SK-N-MC (cell line): ENCODE measurements at regions not wholly inside any gene's neighbourhood (a gene's known extent, or its start where the extent isn't known, plus 50 kb on each side); places are given as distances from the start of the nearest gene placed in this dataset.

Source experiments
- DNase-seq: peaks from one replicate; pipeline ENCODE4 v3.0.0-alpha.2; 2011; ENCODE audit warnings: low read depth, low spot score
- H3K27ac ChIP-seq: fragments of 200-600 bp; sonication (generic); 2 replicates; pipeline ENCODE4 v1.5.1; 2016; ENCODE audit warnings: mixed run types
- H3K36me3 ChIP-seq: fragments of 200-600 bp; sonication (generic); 2 replicates; pipeline ENCODE4 v1.6.1; 2017; ENCODE audit warnings: antibody characterized with exemption, low read length, mixed read lengths; ENCODE audit not compliant: insufficient read depth
- H3K4me3 ChIP-seq: fragments of 200-600 bp; sonication (generic); 2 replicates; pipeline ENCODE4 v1.5.1; 2016
- H3K9ac ChIP-seq: fragments of 200-600 bp; sonication (generic); 2 replicates; pipeline ENCODE4 v1.8.0; 2017; ENCODE audit warnings: mixed run types, mixed read lengths; ENCODE audit not compliant: insufficient read length
- H3K9me3 ChIP-seq: fragments of 200-600 bp; sonication (generic); 2 replicates; pipeline ENCODE4 v1.6.1; 2017; ENCODE audit warnings: low read depth, mild to moderate bottlenecking, antibody characterized with exemption, low read length, moderate library complexity, mixed read lengths
- EZH2 ChIP-seq: fragments of 200-600 bp; sonication (generic); IDR thresholded peaks from one replicate; pipeline ENCODE4 v1.6.1; 2017; ENCODE audit warnings: antibody characterized with exemption
- FOXP2 ChIP-seq: optimal IDR thresholded peaks from 2 replicates; pipeline ENCODE3; 2011; ENCODE audit warnings: mild to moderate bottlenecking, moderate library complexity; ENCODE audit not compliant: insufficient read depth; ENCODE audit errors: extremely low read length, control extremely low read depth
- POLR2AphosphoS5 ChIP-seq: IDR thresholded peaks from 2 replicates; pipeline ENCODE4 v1.6.1; 2012; ENCODE audit warnings: mild to moderate bottlenecking, low read depth, low read length, borderline replicate concordance

DNA sequence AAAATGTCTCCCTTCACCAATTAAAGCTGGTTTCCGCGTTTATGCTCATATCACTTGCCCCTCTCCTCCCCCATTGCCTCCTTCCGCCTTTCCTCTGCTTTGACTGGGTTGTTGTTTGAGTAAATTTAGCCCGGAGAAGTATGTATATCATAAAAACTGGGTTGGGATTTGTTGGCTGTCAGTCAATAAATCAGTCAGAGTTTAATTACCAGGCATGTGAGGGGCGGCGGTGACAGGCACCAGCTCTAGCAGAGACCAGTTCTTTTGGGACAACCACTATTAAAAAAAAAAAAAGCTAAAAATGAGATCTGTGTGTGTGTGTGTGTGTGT, 382.4 kb upstream of the SMIM21 start:
- Histone ChIP-seq H3K9ac (no peak overlapping the region), H3K9me3 (no peaks in the 10 kb centered on the region), H3K36me3 (no peaks in the 10 kb centered on the region), H3K27ac (no peak overlapping the region), H3K4me3 (no peak overlapping the region)
- TF ChIP-seq POLR2AphosphoS5 (no peak), EZH2 (no peak), FOXP2 (no peak)
- no peak for DNase-seq

DNA sequence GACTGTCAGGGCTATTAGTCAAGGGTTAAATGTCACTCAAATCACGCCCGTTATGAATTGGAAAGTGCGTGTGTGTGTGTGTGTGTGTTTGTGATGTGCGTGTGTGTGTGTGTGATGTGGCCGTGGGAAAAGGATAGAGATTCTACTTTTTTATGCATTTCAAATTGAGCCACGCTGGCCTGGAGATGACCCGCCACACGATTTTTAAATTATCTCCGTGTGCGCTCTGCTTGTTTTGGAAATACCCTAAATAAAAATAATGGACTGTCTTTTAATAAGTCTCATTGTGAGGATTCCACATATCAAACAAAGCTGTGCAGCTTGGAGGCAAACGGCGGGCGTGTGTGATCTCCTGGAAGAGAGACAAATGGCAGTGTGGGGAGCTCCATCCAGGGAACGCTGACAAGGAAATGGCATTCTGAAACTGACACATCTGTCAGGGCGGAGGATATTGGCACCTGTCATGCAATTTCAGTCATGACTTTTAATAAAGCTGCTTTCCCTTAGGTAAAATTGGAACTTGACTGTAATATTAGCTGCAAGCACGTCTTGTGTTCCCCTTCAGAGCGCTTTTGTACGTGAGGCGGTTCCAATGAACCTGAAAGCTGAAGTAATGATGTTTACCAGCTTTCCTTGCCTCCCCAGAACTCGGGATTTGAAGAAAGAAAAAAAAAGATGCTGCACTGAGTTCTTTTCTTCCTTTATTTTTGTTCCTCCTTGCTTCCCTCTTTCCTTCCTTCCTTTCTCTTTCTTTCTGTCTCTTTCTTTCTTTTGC, 381.8 kb upstream of the SMIM21 start:
- no peak for DNase-seq
- H3K9ac ChIP-seq = no peak overlapping the region
- H3K36me3 ChIP-seq = no peaks in the 10 kb centered on the region
- H3K9me3 ChIP-seq = no peaks in the 10 kb centered on the region
- H3K27ac ChIP-seq = no peak overlapping the region
- no peak overlapping the region for H3K4me3 ChIP-seq
- TF ChIP-seq POLR2AphosphoS5 (no peak), FOXP2 (no peak)

DNA sequence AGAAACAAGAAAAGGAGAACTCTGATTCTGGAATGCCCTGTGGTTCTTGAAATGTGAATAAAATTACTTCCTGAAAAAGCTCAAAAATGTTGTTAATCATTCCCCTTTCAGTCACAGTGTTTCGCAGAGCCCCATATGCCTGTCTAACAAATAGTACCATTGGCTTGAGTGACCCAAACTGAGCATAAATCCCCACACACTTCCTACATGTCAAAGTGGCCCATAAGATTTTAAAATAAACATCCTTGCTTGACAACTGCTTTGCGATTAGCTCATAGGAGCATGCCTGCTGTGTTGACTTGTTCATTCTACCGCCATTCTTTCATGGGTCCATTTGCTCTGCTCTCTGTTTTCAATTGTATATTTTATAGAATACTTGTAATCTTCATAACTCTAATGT, 377.8 kb upstream of the SMIM21 start:
- TF ChIP-seq POLR2AphosphoS5 (no peak), FOXP2 (no peak), EZH2 (no peak)
- H3K9ac ChIP-seq = no peak overlapping the region
- H3K4me3 ChIP-seq = no peak overlapping the region
- no peak for DNase-seq
- no peak overlapping the region for H3K27ac ChIP-seq
- H3K9me3 ChIP-seq = no peaks in the 10 kb centered on the region
- no peaks in the 10 kb centered on the region for H3K36me3 ChIP-seq

DNA sequence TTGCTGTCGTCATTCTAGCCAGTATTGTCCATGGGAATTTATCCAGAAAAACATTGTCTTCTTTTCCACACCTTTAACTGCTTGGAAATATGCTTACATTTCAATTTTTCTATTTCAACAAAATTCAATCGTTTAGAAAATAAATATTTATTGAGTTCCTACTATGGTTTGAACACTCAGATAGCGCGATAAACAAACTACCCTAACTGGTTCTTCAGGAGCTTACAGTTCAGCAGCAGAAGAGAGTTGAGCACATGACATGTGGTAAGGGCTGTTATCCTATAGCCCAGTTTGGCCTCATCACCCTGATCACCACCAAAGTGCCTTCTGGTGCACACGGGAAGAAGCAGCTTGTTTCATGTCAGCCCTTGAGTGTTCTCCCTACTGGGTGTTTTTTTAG, 375.2 kb upstream of the SMIM21 start:
- H3K9me3 ChIP-seq = no peaks in the 10 kb centered on the region
- H3K4me3 ChIP-seq = no peak overlapping the region
- no peak overlapping the region for H3K9ac ChIP-seq
- DNase-seq = no peak
- no peak overlapping the region for H3K27ac ChIP-seq
- no peaks in the 10 kb centered on the region for H3K36me3 ChIP-seq
- no peak for TF ChIP-seq POLR2AphosphoS5
- no peak for TF ChIP-seq EZH2
- TF ChIP-seq FOXP2 = no peak

DNA sequence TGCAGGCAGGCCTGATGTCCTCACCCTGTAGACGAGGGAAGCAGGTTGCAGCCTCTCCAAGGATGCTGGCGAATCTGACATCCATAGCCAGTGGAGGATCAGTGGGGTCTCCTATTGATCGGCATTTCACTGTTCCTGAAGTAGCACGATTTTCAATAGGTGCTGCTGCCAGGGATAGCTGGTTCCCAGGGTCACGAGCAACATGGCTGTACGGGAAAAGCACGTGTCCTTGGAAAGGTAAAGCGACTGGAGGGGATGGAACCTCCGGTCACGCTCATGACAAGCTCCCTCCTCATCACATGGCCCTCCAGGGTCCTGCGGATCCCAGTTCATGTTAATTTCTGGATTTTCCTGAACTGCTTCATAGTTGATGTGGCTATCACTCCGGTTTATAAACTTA, 373.7 kb upstream of the SMIM21 start:
- H3K4me3 ChIP-seq = no peak overlapping the region

DNA sequence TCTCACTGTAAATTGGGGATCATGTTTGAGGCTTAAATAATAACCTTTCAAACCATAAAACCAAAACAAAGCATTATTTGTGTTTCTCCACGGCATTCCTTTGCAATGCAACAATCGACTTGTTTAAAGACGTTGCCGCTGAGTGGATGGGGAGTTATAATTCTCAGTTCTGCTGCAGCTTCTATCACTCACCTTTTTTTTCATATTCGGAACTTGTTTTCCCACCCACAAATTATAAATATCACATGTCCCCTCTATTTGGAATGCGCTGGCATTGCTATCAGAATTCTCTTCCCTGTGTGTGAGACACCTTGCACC, 372.8 kb upstream of the SMIM21 start:
- DNase-seq = no peak
- TF ChIP-seq FOXP2 (no peak), EZH2 (no peak), POLR2AphosphoS5 (no peak)

More for the DNA sequence above, 373.7 kb upstream of the SMIM21 start:
- H3K9ac ChIP-seq = no peak overlapping the region
- no peak for DNase-seq
- no peak overlapping the region for H3K27ac ChIP-seq
- TF ChIP-seq POLR2AphosphoS5 = no peak
- TF ChIP-seq FOXP2 = no peak
- no peak for TF ChIP-seq EZH2
- no peaks in the 10 kb centered on the region for H3K9me3 ChIP-seq
- no peaks in the 10 kb centered on the region for H3K36me3 ChIP-seq

DNA sequence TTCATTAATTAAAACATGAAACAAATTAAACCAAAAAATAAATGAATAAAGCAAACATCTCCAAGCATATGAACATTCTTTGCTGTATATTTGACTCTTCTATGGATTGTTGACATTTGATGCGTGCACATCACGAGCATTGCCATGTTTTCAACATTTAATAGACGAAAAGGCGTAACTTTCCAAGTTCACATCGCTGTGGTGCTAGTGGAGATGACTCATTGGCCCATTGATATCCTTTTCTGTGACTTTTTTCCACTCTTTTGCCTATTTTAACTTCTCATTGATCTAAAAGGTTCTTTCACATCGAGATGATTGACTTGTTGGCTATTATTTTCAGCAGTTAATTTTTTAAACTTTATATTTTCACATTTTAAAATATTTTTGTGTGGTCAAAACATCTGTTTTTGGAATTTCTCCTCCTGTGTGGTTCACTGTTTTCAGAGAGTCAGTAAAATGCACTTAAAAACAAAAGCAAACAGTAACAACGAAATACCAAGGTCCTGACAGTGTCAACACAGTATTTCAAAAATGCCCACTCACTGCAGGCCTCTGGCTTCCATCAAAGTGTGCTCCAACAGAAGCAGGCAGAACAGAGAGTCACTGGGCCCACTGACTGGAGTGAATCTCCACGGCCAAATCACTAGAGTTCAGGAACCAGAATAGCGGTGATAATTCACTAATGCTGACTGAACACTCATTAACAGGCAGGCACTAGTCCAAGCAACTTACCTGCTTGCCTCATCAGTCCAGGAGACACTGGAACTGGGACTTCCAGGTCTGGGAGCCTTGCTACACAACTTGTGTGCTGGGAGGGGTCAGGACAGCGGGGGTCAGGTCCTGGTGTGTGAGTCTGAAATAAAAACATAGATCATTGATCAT, 372.2 kb upstream of the SMIM21 start:
- no peak overlapping the region for H3K9ac ChIP-seq
- TF ChIP-seq POLR2AphosphoS5 = no peak
- TF ChIP-seq FOXP2 = no peak
- TF ChIP-seq EZH2 = no peak
- H3K27ac ChIP-seq = no peak overlapping the region
- H3K9me3 ChIP-seq = no peaks in the 10 kb centered on the region
- H3K36me3 ChIP-seq = no peaks in the 10 kb centered on the region
- DNase-seq = no peak
- no peak overlapping the region for H3K4me3 ChIP-seq

More for the DNA sequence above, 372.8 kb upstream of the SMIM21 start:
- no peak overlapping the region for H3K9ac ChIP-seq
- H3K9me3 ChIP-seq = no peaks in the 10 kb centered on the region
- no peak overlapping the region for H3K27ac ChIP-seq
- H3K36me3 ChIP-seq = no peaks in the 10 kb centered on the region
- no peak overlapping the region for H3K4me3 ChIP-seq

DNA sequence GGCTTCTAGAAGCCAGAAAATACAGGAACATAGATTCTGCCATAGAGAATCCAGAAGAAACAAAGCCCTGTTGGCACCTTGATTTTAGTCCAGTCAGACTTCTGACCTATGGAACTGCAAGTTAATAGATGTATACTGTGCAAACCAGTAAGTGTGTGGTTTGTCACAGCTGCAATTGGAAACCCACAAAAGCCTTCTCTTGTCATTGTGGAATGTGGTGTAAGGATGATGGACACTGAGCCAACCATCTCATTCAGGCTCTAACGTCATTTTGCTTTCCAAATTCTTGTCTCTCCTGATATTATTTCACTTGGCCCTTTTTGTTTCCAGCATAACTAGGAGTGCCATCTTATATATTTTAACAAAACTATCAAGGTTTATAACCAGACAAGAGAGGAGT, 369.5 kb upstream of the SMIM21 start:
- no peak for DNase-seq
- H3K36me3 ChIP-seq = no peaks in the 10 kb centered on the region
- no peak overlapping the region for H3K9ac ChIP-seq
- TF ChIP-seq EZH2 (no peak), POLR2AphosphoS5 (no peak), FOXP2 (no peak)
- H3K27ac ChIP-seq = no peak overlapping the region
- H3K4me3 ChIP-seq = no peak overlapping the region
- no peaks in the 10 kb centered on the region for H3K9me3 ChIP-seq
